Esophagus (tissue), 2 donors: ENCODE measurements at regions not wholly inside any gene's neighbourhood (a gene's known extent, or its start where the extent isn't known, plus 50 kb on each side); places are given as distances from the start of the nearest gene placed in this dataset.
A peak's percentile ranks its signal among the peaks of the same experiment; 100 is the strongest.

Experiments used
- H3K27ac ChIP-seq, 2 donors: one replicate each; pipeline ENCODE4 v1.5.1; 2013; ENCODE audit warnings: low read depth in 2 of 2, mild to moderate bottlenecking in 2 of 2, inconsistent platforms in 1 of 2, low read length in 1 of 2, moderate library complexity in 1 of 2
- H3K27me3 ChIP-seq, 2 donors: one replicate each; pipeline ENCODE4 v1.6.1; 2013; ENCODE audit warnings: low read length in 2 of 2, control low read depth in 1 of 2, mild to moderate bottlenecking in 1 of 2; ENCODE audit not compliant: insufficient read depth in 2 of 2, control insufficient read depth in 1 of 2
- H3K36me3 ChIP-seq, 2 donors: one replicate each; pipeline ENCODE4 v1.6.1; 2013; ENCODE audit warnings: low read length in 1 of 2; ENCODE audit not compliant: control insufficient read depth in 2 of 2, insufficient read depth in 2 of 2
- H3K4me1 ChIP-seq, 2 donors: one replicate each; pipeline ENCODE4 v1.6.1; 2013; ENCODE audit warnings: low read length in 1 of 2; ENCODE audit not compliant: control insufficient read depth in 2 of 2, insufficient read depth in 2 of 2
- H3K4me3 ChIP-seq, 2 donors: one replicate each; pipeline ENCODE4 v1.5.1; 2013; ENCODE audit warnings: low read length in 2 of 2, mild to moderate bottlenecking in 2 of 2, low read depth in 1 of 2, moderate library complexity in 1 of 2
- H3K9me3 ChIP-seq, 2 donors: one replicate each; pipeline ENCODE4 v1.6.1; 2013; ENCODE audit warnings: mild to moderate bottlenecking in 2 of 2, low read depth in 1 of 2, low read length in 1 of 2, moderate library complexity in 1 of 2; ENCODE audit not compliant: control insufficient read depth in 2 of 2, insufficient read depth in 1 of 2
- WGBS, 2 donors: extraction: QIAGEN DNeasy Blood & Tissue Kit; methylation state at CpG; one replicate each; pipeline ENCODE4 v1.1.7; 2013; 5-methylcytosine and 5-hydroxymethylcytosine counted together
- donor health status: healthy with polysubstance abuse.
- donor health status: Bipolar disorder and iron deficiency.

GRCh38 chr1:235021321-235021720 lies 107.3 kb downstream of the TOMM20 start:
- 88 to 97% methylated on average over 7 of the region's 7 CpGs for WGBS, 2 donors
- no peak overlapping the region for H3K27ac ChIP-seq
- no peaks in the 10 kb centered on the region for H3K36me3 ChIP-seq
- H3K27me3 ChIP-seq: no peaks in the 10 kb centered on the region
- no peak overlapping the region for H3K4me3 ChIP-seq
- H3K9me3 ChIP-seq: peaks cover 0 to 4% of the 10 kb centered on the region in 2 donors
- H3K4me1 ChIP-seq: no peaks in the 10 kb centered on the region

GRCh38 chr1:235019961-235020360 lies 108.7 kb downstream of the TOMM20 start:
- WGBS, 2 donors: 84 to 94% methylated on average over 4 of the region's 4 CpGs
- no peaks in the 10 kb centered on the region for H3K4me1 ChIP-seq
- no peaks in the 10 kb centered on the region for H3K36me3 ChIP-seq
- no peaks in the 10 kb centered on the region for H3K27me3 ChIP-seq
- peaks cover 0 to 4% of the 10 kb centered on the region in 2 donors for H3K9me3 ChIP-seq
- no peak overlapping the region for H3K4me3 ChIP-seq
- no peak overlapping the region for H3K27ac ChIP-seq

- peaks cover 0 to 4% of the 10 kb centered on the region in 2 donors for H3K9me3 ChIP-seq
- H3K27me3 ChIP-seq: no peaks in the 10 kb centered on the region
- no peaks in the 10 kb centered on the region for H3K4me1 ChIP-seq
- 74 to 85% methylated on average over 3 of the region's 3 CpGs for WGBS, 2 donors
- no peak overlapping the region for H3K4me3 ChIP-seq
- no peak overlapping the region for H3K27ac ChIP-seq
- no peaks in the 10 kb centered on the region for H3K36me3 ChIP-seq
Observed at GRCh38 chr1:235019471-235019870, 109.2 kb downstream of the TOMM20 start.

- WGBS, 2 donors: 86 to 90% methylated on average over 3 of the region's 3 CpGs
- Histone ChIP-seq H3K4me3 (no peak overlapping the region), H3K4me1 (no peaks in the 10 kb centered on the region), H3K9me3 (peaks cover 0 to 4% of the 10 kb centered on the region in 2 donors), H3K27me3 (no peaks in the 10 kb centered on the region), H3K36me3 (no peaks in the 10 kb centered on the region), H3K27ac (no peak overlapping the region)
Observed at GRCh38 chr1:235018720-235019444, 109.8 kb downstream of the TOMM20 start.

GRCh38 chr1:235018161-235018560 lies 110.5 kb downstream of the TOMM20 start:
- H3K4me1 ChIP-seq: no peaks in the 10 kb centered on the region
- no peaks in the 10 kb centered on the region for H3K27me3 ChIP-seq
- peaks cover 0 to 4% of the 10 kb centered on the region in 2 donors for H3K9me3 ChIP-seq
- 57 to 65% methylated on average over 3 of the region's 3 CpGs for WGBS, 2 donors
- no peaks in the 10 kb centered on the region for H3K36me3 ChIP-seq
- H3K4me3 ChIP-seq: no peak overlapping the region
- H3K27ac ChIP-seq: peak overlapping the region in 1 of 2 donors; percentile 27

- H3K9me3 ChIP-seq: peaks cover 0 to 4% of the 10 kb centered on the region in 2 donors
- 65 to 82% methylated on average over 2 of the region's 2 CpGs for WGBS, 2 donors
- no peaks in the 10 kb centered on the region for H3K4me1 ChIP-seq
- no peak overlapping the region for H3K27ac ChIP-seq
- H3K36me3 ChIP-seq: no peaks in the 10 kb centered on the region
- no peaks in the 10 kb centered on the region for H3K27me3 ChIP-seq
- H3K4me3 ChIP-seq: no peak overlapping the region
Observed at GRCh38 chr1:235017719-235018118, 110.9 kb downstream of the TOMM20 start.

GRCh38 chr1:235017191-235017590 lies 111.4 kb downstream of the TOMM20 start:
- H3K9me3 ChIP-seq: peaks cover 0 to 4% of the 10 kb centered on the region in 2 donors

GRCh38 chr1:235015291-235015985 lies 113.2 kb downstream of the TOMM20 start:
- WGBS, 2 donors: 87 to 88% methylated on average over 6 of the region's 6 CpGs
- no peak overlapping the region for H3K27ac ChIP-seq
- H3K36me3 ChIP-seq: no peaks in the 10 kb centered on the region
- H3K9me3 ChIP-seq: peaks cover 0 to 4% of the 10 kb centered on the region in 2 donors
- H3K4me1 ChIP-seq: peaks cover 0 to 2% of the 10 kb centered on the region in 2 donors
- H3K27me3 ChIP-seq: no peaks in the 10 kb centered on the region
- no peak overlapping the region for H3K4me3 ChIP-seq

More at GRCh38 chr1:235017191-235017590, 111.4 kb downstream of the TOMM20 start:
- Histone ChIP-seq H3K27ac (no peak overlapping the region), H3K4me3 (no peak overlapping the region), H3K36me3 (no peaks in the 10 kb centered on the region), H3K27me3 (no peaks in the 10 kb centered on the region), H3K4me1 (no peaks in the 10 kb centered on the region)
- 91 to 93% methylated on average over 4 of the region's 4 CpGs for WGBS, 2 donors

GRCh38 chr1:235014756-235015155 lies 113.9 kb downstream of the TOMM20 start:
- WGBS, 2 donors: 94 to 95% methylated on average over 2 of the region's 2 CpGs
- H3K36me3 ChIP-seq: no peaks in the 10 kb centered on the region
- no peak overlapping the region for H3K27ac ChIP-seq
- no peak overlapping the region for H3K4me3 ChIP-seq
- peaks cover 0 to 4% of the 10 kb centered on the region in 2 donors for H3K9me3 ChIP-seq
- H3K27me3 ChIP-seq: no peaks in the 10 kb centered on the region
- peaks cover 0 to 2% of the 10 kb centered on the region in 2 donors for H3K4me1 ChIP-seq
